GM12864 (cell line): ENCODE measurements at regions not wholly inside any gene's neighbourhood (a gene's known extent, or its start where the extent isn't known, plus 50 kb on each side); places are given as distances from the start of the nearest gene placed in this dataset.
"Not testable (repeated sequence)": the region's sequence is repeated elsewhere in the genome, so short reads cannot be mapped to it uniquely, and the experiment has no call there.

Experiments used
- DNase-seq: peaks from one replicate; pipeline ENCODE4 v3.0.0-alpha.2; 2011; ENCODE audit warnings: low read depth
- H3K4me3 ChIP-seq: 2 replicates; pipeline ENCODE4 v1.5.1; 2011; ENCODE audit warnings: mild to moderate bottlenecking, low read depth, low read length, control low read depth
- CTCF ChIP-seq: IDR thresholded peaks from 2 replicates; pipeline ENCODE4 v1.5.1; 2011; ENCODE audit warnings: low read depth, mild to moderate bottlenecking, moderate library complexity, low read length, control low read depth, inconsistent platforms; ENCODE audit errors: missing control alignments

- no peak overlapping the region for H3K4me3 ChIP-seq
- no peak for DNase-seq
- TF ChIP-seq CTCF: no peak
These were observed 107.0 kb downstream of the OR13H1 start for GRCh38 chrX:131650637-131651410.

GRCh38 chrX:131663726-131664125, 119.9 kb downstream of the OR13H1 start:
- DNase-seq, H3K4me3 ChIP-seq: not testable (repeated sequence)

- DNase-seq: no peak
- TF ChIP-seq CTCF: no peak
- H3K4me3 ChIP-seq: no peak overlapping the region
These were observed 127.9 kb downstream of the OR13H1 start for GRCh38 chrX:131671735-131672134.

- no peak for DNase-seq
- TF ChIP-seq CTCF: peak; percentile 62
- no peak overlapping the region for H3K4me3 ChIP-seq
These were observed 131.8 kb downstream of the OR13H1 start for GRCh38 chrX:131675596-131676194.

GRCh38 chrX:131677655-131678628, 134.1 kb downstream of the OR13H1 start:
- TF ChIP-seq CTCF: peak; percentile 64
- DNase-seq: no peak
- no peak overlapping the region for H3K4me3 ChIP-seq

- DNase-seq, H3K4me3 ChIP-seq: not testable (repeated sequence)
These were observed 138.9 kb downstream of the OR13H1 start for GRCh38 chrX:131682735-131683134.

- TF ChIP-seq CTCF: no peak
- no peak for DNase-seq
- H3K4me3 ChIP-seq: no peak overlapping the region
These were observed 149.5 kb downstream of the OR13H1 start for GRCh38 chrX:131693359-131693758.

- not testable (repeated sequence) for H3K4me3 ChIP-seq, DNase-seq
These were observed 153.1 kb downstream of the OR13H1 start for GRCh38 chrX:131696989-131697388.
